Keratinocyte (primary cell): ENCODE measurements at regions not wholly inside any gene's neighbourhood (a gene's known extent, or its start where the extent isn't known, plus 50 kb on each side); places are given as distances from the start of the nearest gene placed in this dataset.

Experiments used
- DNase-seq: peaks from one replicate; pipeline ENCODE4 v3.0.0-alpha.2; 2011; ENCODE audit warnings: low read depth, missing footprints, low spot score
- FAIRE-seq: peaks from 2 replicates; lab custom pipeline; 2011; peaks lifted over from hg19 to GRCh38; lab: Jason Lieb, UNC
- H2AFZ ChIP-seq: 2 replicates; pipeline ENCODE4 v1.6.0; 2012; ENCODE audit warnings: low read length, control low read depth, inconsistent platforms; ENCODE audit not compliant: control insufficient read depth
- H3K27ac ChIP-seq: 2 replicates; pipeline ENCODE4 v1.5.1; 2011; ENCODE audit warnings: low read length; ENCODE audit not compliant: control insufficient read depth, insufficient read depth
- H3K27me3 ChIP-seq: 3 replicates; pipeline ENCODE4 v1.6.0; 2011; ENCODE audit warnings: low read length; ENCODE audit not compliant: control insufficient read depth, insufficient read depth; ENCODE audit errors: extremely low read depth
- H3K36me3 ChIP-seq, 2 experiments: 2 replicates in 1 of 2; 3 replicates in 1 of 2; pipeline ENCODE4 v1.5.1; 2011; ENCODE audit warnings: low read length in 2 of 2, mild to moderate bottlenecking in 1 of 2; ENCODE audit not compliant: control insufficient read depth in 2 of 2, insufficient read depth in 2 of 2; ENCODE audit errors: extremely low read depth in 1 of 2
- H3K4me1 ChIP-seq: 3 replicates; pipeline ENCODE4 v1.5.1; 2011; ENCODE audit warnings: low read length; ENCODE audit not compliant: control insufficient read depth, insufficient read depth; ENCODE audit errors: extremely low read depth
- H3K4me2 ChIP-seq: 3 replicates; pipeline ENCODE4 v1.6.0; 2011; ENCODE audit warnings: low read depth, low read length; ENCODE audit not compliant: control insufficient read depth, insufficient read depth; ENCODE audit errors: extremely low read depth
- H3K4me3 ChIP-seq, 3 experiments: fragments of 200-600 bp in 1 of 3; sonication (generic) in 1 of 3; 2 replicates in 2 of 3; 3 replicates in 1 of 3; pipeline ENCODE4 v1.5.1; 2011 to 2016; ENCODE audit warnings: low read length in 3 of 3, mild to moderate bottlenecking in 3 of 3, control low read depth in 2 of 3, inconsistent platforms in 1 of 3, low read depth in 1 of 3, mixed read lengths in 1 of 3, mixed run types in 1 of 3, moderate library complexity in 1 of 3; ENCODE audit not compliant: control insufficient read depth in 2 of 3, insufficient read depth in 2 of 3; ENCODE audit errors: extremely low read depth in 1 of 3
- H3K79me2 ChIP-seq: 2 replicates; pipeline ENCODE4 v1.6.0; 2012; ENCODE audit warnings: low read length; ENCODE audit not compliant: control insufficient read depth, insufficient read depth
- H3K9ac ChIP-seq: 3 replicates; pipeline ENCODE4 v1.6.0; 2011; ENCODE audit warnings: low read length; ENCODE audit not compliant: control insufficient read depth, insufficient read depth; ENCODE audit errors: extremely low read depth
- H3K9me1 ChIP-seq: 3 replicates; pipeline ENCODE4 v1.6.0; 2011; ENCODE audit warnings: low read length; ENCODE audit not compliant: control insufficient read depth, insufficient read depth; ENCODE audit errors: extremely low read depth
- H3K9me3 ChIP-seq: 2 replicates; pipeline ENCODE4 v1.5.1; 2012; ENCODE audit warnings: low read depth, low read length; ENCODE audit not compliant: control insufficient read depth
- H4K20me1 ChIP-seq: 3 replicates; pipeline ENCODE4 v1.6.0; 2011; ENCODE audit warnings: low read length; ENCODE audit not compliant: control insufficient read depth, insufficient read depth; ENCODE audit errors: extremely low read depth
- CTCF ChIP-seq, 3 experiments: IDR thresholded peaks in 1 of 3; conservative IDR thresholded peaks in 1 of 3; optimal IDR thresholded peaks in 1 of 3; 2 replicates in 2 of 3; 3 replicates in 1 of 3; pipeline versions ENCODE3 to v1.5.1; 2011; ENCODE audit warnings: low read length in 3 of 3, mild to moderate bottlenecking in 3 of 3, moderate library complexity in 2 of 3, control low read depth in 1 of 3, inconsistent platforms in 1 of 3; ENCODE audit not compliant: insufficient read depth in 2 of 3; ENCODE audit errors: extremely low read depth in 1 of 3
- EZH2 ChIP-seq: IDR thresholded peaks from one replicate; pipeline ENCODE4 v1.6.1; 2012; ENCODE audit warnings: inconsistent platforms, mild to moderate bottlenecking, low read length, moderate library complexity
- dilution Hi-C: fragments of 300-500 bp; cut with MboI; formaldehyde crosslinking; loops from one replicate; pipeline ENCODE4 v1.7.0; 2020; ENCODE audit warnings: low sequenced_read_pairs; ENCODE audit not compliant: extremely low pct_ligation_motif_present

DNA sequence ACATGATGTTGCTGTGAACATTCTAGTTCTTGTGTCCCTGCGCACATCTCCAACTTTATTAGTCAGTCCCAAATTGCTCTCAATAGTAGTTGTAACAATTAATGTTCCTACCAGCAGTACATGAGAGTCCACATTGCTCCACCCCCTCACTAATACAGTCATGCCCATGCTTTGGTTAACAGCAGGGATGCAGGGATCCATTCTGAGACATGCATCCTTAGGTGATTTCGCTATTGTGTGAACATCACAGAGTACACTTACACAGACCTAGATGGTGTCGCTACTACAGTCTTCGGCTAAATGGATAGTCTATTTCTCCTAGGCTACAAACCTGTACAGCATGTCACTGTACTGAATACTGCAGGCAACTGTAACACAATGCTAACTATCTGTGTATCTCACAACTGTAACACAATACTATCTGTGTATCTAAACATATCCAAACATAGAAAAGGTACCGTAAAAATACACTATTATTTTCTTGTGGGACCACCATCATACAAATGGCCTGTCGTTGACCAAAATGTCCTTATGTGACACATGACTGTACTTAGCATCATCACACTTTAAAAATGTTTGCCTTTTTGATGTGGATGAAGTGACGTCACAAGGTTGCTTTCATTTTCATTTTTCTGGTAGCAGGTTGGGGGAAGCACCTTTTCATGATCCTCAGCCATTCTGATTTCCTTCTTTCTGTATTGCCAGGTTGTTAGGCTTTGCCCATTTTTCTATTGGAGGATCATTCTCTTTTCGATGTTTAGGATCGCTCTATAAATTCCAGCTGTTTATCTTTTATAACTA, 82.9 kb upstream of the RNF152 start:
- TF ChIP-seq EZH2 (no peak), CTCF (optimal IDR thresholded peaks at IDR 0.05 in 1 of 3, IDR thresholded peaks at IDR 0.05 in 1 of 3, conservative IDR thresholded peaks at IDR 0.05 in 1 of 3; ENCODE audit: extremely low read depth in 1 of 3, insufficient read depth in 2 of 3, low read length in 3 of 3) (no peak)
- no peaks in the 10 kb centered on the region for H3K9me1 ChIP-seq
- no peak overlapping the region for H3K9ac ChIP-seq
- H3K36me3 ChIP-seq: no peaks in the 10 kb centered on the region
- no peaks in the 10 kb centered on the region for H3K27me3 ChIP-seq
- no peaks in the 10 kb centered on the region for H4K20me1 ChIP-seq
- H3K9me3 ChIP-seq: no peaks in the 10 kb centered on the region
- H3K4me3 ChIP-seq: no peak overlapping the region
- H3K27ac ChIP-seq: no peak overlapping the region
- H3K79me2 ChIP-seq: no peaks in the 10 kb centered on the region
- FAIRE-seq (peak; percentile 20), DNase-seq (no peak)
- no peak overlapping the region for H2AFZ ChIP-seq
- dilution Hi-C loops: no loop called here
- H3K4me1 ChIP-seq: no peaks in the 10 kb centered on the region
- H3K4me2 ChIP-seq: no peak overlapping the region

DNA sequence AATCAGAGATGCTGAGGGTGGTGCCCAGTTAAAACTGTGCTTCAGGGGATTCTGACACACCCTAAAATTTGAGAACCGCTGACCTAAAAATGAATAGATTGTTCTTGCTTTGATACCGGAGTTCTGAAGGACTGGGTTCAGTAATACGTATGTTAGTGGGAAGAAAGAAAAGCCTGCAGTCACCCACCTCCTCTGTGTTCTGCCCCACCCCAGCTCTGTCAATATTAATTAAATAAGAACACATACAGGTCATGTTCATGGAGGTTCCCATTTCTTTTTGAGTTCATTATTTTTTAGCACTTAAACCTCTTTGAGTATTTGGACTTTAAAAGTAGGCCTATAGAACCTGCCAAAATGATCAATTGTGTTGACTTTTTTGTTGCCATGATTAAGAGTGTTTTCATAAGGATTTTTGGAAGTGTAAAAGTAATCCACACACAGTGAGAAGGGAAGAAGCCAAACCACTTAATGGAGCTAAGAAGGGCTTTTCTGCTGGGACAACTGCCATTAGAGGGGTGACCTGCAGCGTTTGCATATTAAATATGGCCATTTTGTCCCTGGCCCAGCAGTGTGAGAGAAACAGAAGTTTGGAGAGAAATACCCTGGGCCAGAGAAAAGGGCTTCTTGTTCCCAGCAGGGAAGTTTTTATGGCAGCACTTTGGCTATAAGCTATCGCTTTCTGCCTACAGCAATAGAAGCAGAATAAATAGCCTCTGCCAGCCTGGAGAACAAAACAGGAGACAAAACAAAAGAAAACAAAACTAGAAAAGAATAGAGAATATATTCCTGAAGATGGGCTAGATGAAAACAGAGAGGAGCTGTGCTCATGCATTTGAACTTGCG, 80.7 kb upstream of the RNF152 start:
- H3K9me3 ChIP-seq: no peaks in the 10 kb centered on the region
- H3K79me2 ChIP-seq: no peaks in the 10 kb centered on the region
- no peak overlapping the region for H2AFZ ChIP-seq
- no peak overlapping the region for H3K4me3 ChIP-seq
- no peak for TF ChIP-seq EZH2
- no peak for TF ChIP-seq CTCF (optimal IDR thresholded peaks at IDR 0.05 in 1 of 3, IDR thresholded peaks at IDR 0.05 in 1 of 3, conservative IDR thresholded peaks at IDR 0.05 in 1 of 3; ENCODE audit: extremely low read depth in 1 of 3, insufficient read depth in 2 of 3, low read length in 3 of 3)
- H3K9me1 ChIP-seq: no peaks in the 10 kb centered on the region
- FAIRE-seq: no peak
- H4K20me1 ChIP-seq: no peaks in the 10 kb centered on the region
- no peak overlapping the region for H3K9ac ChIP-seq
- no peak overlapping the region for H3K27ac ChIP-seq
- H3K27me3 ChIP-seq: no peaks in the 10 kb centered on the region
- no peaks in the 10 kb centered on the region for H3K36me3 ChIP-seq
- no peak overlapping the region for H3K4me2 ChIP-seq
- no peaks in the 10 kb centered on the region for H3K4me1 ChIP-seq
- dilution Hi-C loops: no loop called here
- DNase-seq: no peak
